ENCODE measurements at regions not wholly inside any gene's neighbourhood (a gene's known extent, or its start where the extent isn't known, plus 50 kb on each side); places are given as distances from the start of the nearest gene placed in this dataset.
A peak's percentile ranks its signal among the peaks of the same experiment; 100 is the strongest.
"Not testable (repeated sequence)": the region's sequence is repeated elsewhere in the genome, so short reads cannot be mapped to it uniquely, and the experiment has no call there.

- TF ChIP-seq ZNF574 (CRISPR knock-in tag; IDR thresholded peaks at IDR 0.05) (no peak), GTF3A (CRISPR knock-in tag; conservative IDR thresholded peaks at IDR 0.05) (no peak), ZNF782 (CRISPR knock-in tag; IDR thresholded peaks at IDR 0.05; ENCODE audit: borderline replicate concordance) (no peak), FOXA1 (IDR thresholded peaks at IDR 0.05) (no peak), FOXA1 (CRISPR knock-in tag; IDR thresholded peaks at IDR 0.05) (no peak), SIN3B (IDR thresholded peaks at IDR 0.05; ENCODE audit: low read length) (no peak), SUZ12 (IDR thresholded peaks at IDR 0.05; ENCODE audit: low read depth, low read length) (no peak), ZNF501 (CRISPR knock-in tag; IDR thresholded peaks at IDR 0.05) (no peak), HES4 (CRISPR knock-in tag; IDR thresholded peaks at IDR 0.05; ENCODE audit: borderline replicate concordance) (no peak), ZNF703 (CRISPR knock-in tag; IDR thresholded peaks at IDR 0.05; ENCODE audit: borderline replicate concordance) (no peak), JARID2 (CRISPR knock-in tag; IDR thresholded peaks at IDR 0.05; ENCODE audit: insufficient replicate concordance) (no peak)
Measured at GRCh38 chr12:9449181-9449580, 158.5 kb downstream of the KLRB1 start (continued).

- Histone ChIP-seq H3K9ac (ENCODE audit: insufficient read depth, low read depth, low read length) (peak overlapping the region; percentile 69), H2AFZ (ENCODE audit: low read length) (peak overlapping the region; percentile 54), H3K4me2 (ENCODE audit: low read depth, low read length) (peak overlapping the region; percentile 78), H3K4me3 (replicated peaks in 1 of 3; ENCODE audit: insufficient read depth in 1 of 3, low read depth in 2 of 3, low read length in 3 of 3) (peak overlapping the region; percentile 69 to 81 (median 74)), H3K27ac (ENCODE audit: extremely low read length, insufficient read depth, low read length) (peak overlapping the region; percentile 65)
- H3K36me3 ChIP-seq (replicated peaks in 1 of 2; ENCODE audit: control insufficient read depth in 1 of 2, insufficient read depth in 2 of 2, low read length in 2 of 2); H3K4me1 ChIP-seq (ENCODE audit: insufficient read depth, low read length); CTCF ChIA-PET (ENCODE audit: low intra/inter-chr PET ratio, low total read pairs); BruUV-seq (replicated peaks); DNase-seq (ENCODE audit: low spot score); H4K20me1 ChIP-seq (ENCODE audit: insufficient read depth, low read length); in situ Hi-C loops (cut with HindIII; ENCODE audit: extremely low pct_ligation_motif_present, low pct_unique_long_range_greater_than_20kb); FAIRE-seq; H3K9me3 ChIP-seq (ENCODE audit: low read length); H3K79me2 ChIP-seq (ENCODE audit: insufficient read depth, low read length); intact Hi-C loops (cut with micrococcal nuclease; ENCODE audit: unreplicated experiment); H3K27me3 ChIP-seq (ENCODE audit: control insufficient read depth in 1 of 2, insufficient read depth in 2 of 2, low read length in 2 of 2): not testable (repeated sequence)
- POLR2A ChIA-PET, result interaction anchor here (1.6 to 1.9 kb wide), 2 partner anchors 333 to 383 kb away, joined by 3 to 10 read pairs; partner anchors contain the start of gene A2M
- 0% methylated on average over 6 of the region's 10 CpGs for WGBS (ENCODE audit: low lambda C conversion rate)
- ATAC-seq, result peak; percentile 30
Measured at GRCh38 chr12:9448648-9449047, 159.1 kb downstream of the KLRB1 start.
